ENCODE measurements at regions not wholly inside any gene's neighbourhood (a gene's known extent, or its start where the extent isn't known, plus 50 kb on each side); places are given as distances from the start of the nearest gene placed in this dataset.

- intact Hi-C loops (cut with DNase I; ENCODE audit: low total_unique reads) = no loop called here
- Histone ChIP-seq H3K27me3 (replicated peaks in 1 of 7) (peaks cover 0 to 28% (median 0%) of the 10 kb centered on the region in 7 donors), H3K4me3 (no peak overlapping the region), H3K9me3 (no peaks in the 10 kb centered on the region), H3K36me3 (no peaks in the 10 kb centered on the region), H3K4me1 (peaks cover 0 to 35% (median 8%) of the 10 kb centered on the region in 6 donors), H3K27ac (no peak overlapping the region)
- TF ChIP-seq POLR2AphosphoS5 (IDR thresholded peaks at IDR 0.05) (no peak), POLR2A (IDR thresholded peaks at IDR 0.05) (no peak), CTCF (IDR thresholded peaks at IDR 0.05 in 8 of 11, conservative IDR thresholded peaks at IDR 0.05 in 3 of 11) (no peak)
- 64 to 80% (median 73%) methylated on average over 15 to 19 of the region's 19 CpGs for WGBS, 5 donors
- no peak for DNase-seq
These were observed 73.9 kb upstream of the TAF1B start for GRCh38 chr2:9769171-9770005.

- H3K4me3 ChIP-seq = no peak overlapping the region
- no peak for DNase-seq
- TF ChIP-seq CTCF (IDR thresholded peaks at IDR 0.05 in 8 of 11, conservative IDR thresholded peaks at IDR 0.05 in 3 of 11) (no peak), POLR2AphosphoS5 (IDR thresholded peaks at IDR 0.05) (no peak), POLR2A (IDR thresholded peaks at IDR 0.05) (no peak)
- no peaks in the 10 kb centered on the region for H3K9me3 ChIP-seq
- intact Hi-C loops (cut with DNase I; ENCODE audit: low total_unique reads) = no loop called here
- peaks cover 0 to 28% (median 0%) of the 10 kb centered on the region in 7 donors for H3K27me3 ChIP-seq (replicated peaks in 1 of 7)
- WGBS, 5 donors = 69 to 81% (median 77%) methylated on average over 6 of the region's 6 CpGs
- peaks cover 0 to 35% (median 7%) of the 10 kb centered on the region in 6 donors for H3K4me1 ChIP-seq
- H3K36me3 ChIP-seq = no peaks in the 10 kb centered on the region
- H3K27ac ChIP-seq = no peak overlapping the region
These were observed 73.3 kb upstream of the TAF1B start for GRCh38 chr2:9770006-9770307.

- peaks cover 0 to 35% (median 7%) of the 10 kb centered on the region in 6 donors for H3K4me1 ChIP-seq
- no peak overlapping the region for H3K4me3 ChIP-seq
- intact Hi-C loops (cut with DNase I; ENCODE audit: low total_unique reads) = no loop called here
- H3K9me3 ChIP-seq = no peaks in the 10 kb centered on the region
- TF ChIP-seq POLR2A (IDR thresholded peaks at IDR 0.05) (no peak), CTCF (IDR thresholded peaks at IDR 0.05 in 8 of 11, conservative IDR thresholded peaks at IDR 0.05 in 3 of 11) (peak in 10 of 11 experiments; percentile 9 to 68 (median 51))
- no peaks in the 10 kb centered on the region for H3K36me3 ChIP-seq
- peak overlapping the region in 1 of 8 donors; percentile 11 for H3K27ac ChIP-seq
- 71 to 77% (median 73%) methylated on average over 25 to 27 of the region's 27 CpGs for WGBS, 5 donors
- H3K27me3 ChIP-seq (replicated peaks in 1 of 7) = peaks cover 0 to 28% (median 0%) of the 10 kb centered on the region in 7 donors
- no peak for DNase-seq
These were observed 72.8 kb upstream of the TAF1B start for GRCh38 chr2:9770308-9771100.

- H3K4me3 ChIP-seq = no peak overlapping the region
- TF ChIP-seq POLR2A (IDR thresholded peaks at IDR 0.05) (no peak), POLR2AphosphoS5 (IDR thresholded peaks at IDR 0.05) (no peak), CTCF (IDR thresholded peaks at IDR 0.05 in 8 of 11, conservative IDR thresholded peaks at IDR 0.05 in 3 of 11) (no peak)
- H3K36me3 ChIP-seq = no peaks in the 10 kb centered on the region
- H3K27me3 ChIP-seq (replicated peaks in 1 of 7) = peaks cover 0 to 28% (median 0%) of the 10 kb centered on the region in 7 donors
- H3K27ac ChIP-seq = peak overlapping the region in 1 of 8 donors; percentile 11
- WGBS, 5 donors = 66 to 87% (median 81%) methylated on average over 4 to 5 of the region's 5 CpGs
- no peak for DNase-seq
- peaks cover 0 to 35% (median 7%) of the 10 kb centered on the region in 6 donors for H3K4me1 ChIP-seq
- intact Hi-C loops (cut with DNase I; ENCODE audit: low total_unique reads) = no loop called here
- H3K9me3 ChIP-seq = no peaks in the 10 kb centered on the region
These were observed 72.2 kb upstream of the TAF1B start for GRCh38 chr2:9771101-9771449.
